B cell (primary cell): ENCODE measurements at regions not wholly inside any gene's neighbourhood (a gene's known extent, or its start where the extent isn't known, plus 50 kb on each side); places are given as distances from the start of the nearest gene placed in this dataset.

ENCODE experiments used
- ATAC-seq: fragments of 200-7000 bp; cut with Tn5 transposase; one replicate; pipeline ENCODE4 v1.10.0; 2021; ENCODE audit warnings: low read depth, mild to moderate bottlenecking, moderate number of reproducible peaks, moderate library complexity
- CTCF ChIA-PET: fragments of 350-600 bp; sonication (Branson Sonifier 250); formaldehyde crosslinking; loops from one replicate; lab custom pipeline; 2021; ENCODE audit warnings: antibody characterized with exemption, inconsistent platforms; lab: Charles Lee
- POLR2A ChIA-PET: fragments of 350-600 bp; sonication (Branson Sonifier 250); formaldehyde crosslinking; loops from one replicate; lab custom pipeline; 2021; ENCODE audit warnings: antibody characterized with exemption; lab: Charles Lee
- DNase-seq: peaks from one replicate; pipeline ENCODE4 v3.0.0; 2013
- H2AFZ ChIP-seq: 2 replicates; pipeline ENCODE4 v1.6.1; 2012; ENCODE audit warnings: mild to moderate bottlenecking, low read depth, low read length; ENCODE audit not compliant: insufficient read depth, poor library complexity, severe bottlenecking
- H3K27ac ChIP-seq, 2 donors: 1 replicate in 1 of 2; 2 replicates in 1 of 2; pipeline ENCODE4 v1.5.1; 2012 to 2013; ENCODE audit warnings: low read length in 2 of 2, mild to moderate bottlenecking in 2 of 2, moderate library complexity in 1 of 2
- H3K27me3 ChIP-seq, 4 experiments: fragments of 200-600 bp in 1 of 4; sonication (generic) in 1 of 4; replicated peaks in 1 of 4; 1 replicate in 2 of 4; 2 replicates in 2 of 4; pipeline versions ENCODE4 v1.6.1 to v1.7.0; 2013 to 2016; ENCODE audit warnings: low read length in 3 of 4, mild to moderate bottlenecking in 2 of 4, mixed read lengths in 1 of 4, moderate library complexity in 1 of 4; ENCODE audit not compliant: insufficient read depth in 4 of 4, control insufficient read depth in 3 of 4; ENCODE audit errors: control extremely low read depth in 1 of 4
- H3K36me3 ChIP-seq, 2 experiments: replicated peaks in 1 of 2; 1 replicate in 1 of 2; 2 replicates in 1 of 2; pipeline versions ENCODE4 v1.6.1 to v1.7.1; 2013; ENCODE audit warnings: low read length in 1 of 2; ENCODE audit not compliant: insufficient read depth in 2 of 2, control insufficient read depth in 1 of 2; ENCODE audit errors: control extremely low read depth in 1 of 2, extremely low read depth in 1 of 2
- H3K4me1 ChIP-seq, 2 donors: fragments of 200-600 bp in 1 of 2; sonication (generic) in 1 of 2; 1 replicate in 1 of 2; 2 replicates in 1 of 2; pipeline versions ENCODE4 v1.5.1 to v1.6.1; 2013 to 2017; ENCODE audit warnings: low read length in 2 of 2; ENCODE audit not compliant: control insufficient read depth in 2 of 2, insufficient read depth in 2 of 2
- H3K4me2 ChIP-seq: replicated peaks from 2 replicates; pipeline ENCODE3; 2012; ENCODE audit warnings: mild to moderate bottlenecking, low read depth, low read length; ENCODE audit not compliant: poor library complexity, severe bottlenecking
- H3K4me3 ChIP-seq, 5 experiments: fragments of 200-600 bp in 1 of 5; sonication (generic) in 1 of 5; 1 replicate in 3 of 5; 2 replicates in 2 of 5; pipeline versions ENCODE4 v1.5.1 to v1.7.0; 2011 to 2016; ENCODE audit warnings: low read length in 4 of 5, mild to moderate bottlenecking in 4 of 5, low read depth in 2 of 5, control low read depth in 1 of 5, moderate library complexity in 1 of 5; ENCODE audit not compliant: insufficient read depth in 1 of 5; ENCODE audit errors: control extremely low read depth in 1 of 5, extremely low read depth in 1 of 5
- H3K79me2 ChIP-seq: fragments of 200-600 bp; sonication (generic); one replicate; pipeline ENCODE4 v1.6.0; 2016; ENCODE audit warnings: low read length; ENCODE audit not compliant: control insufficient read depth, insufficient read depth
- H3K9ac ChIP-seq: fragments of 200-600 bp; sonication (generic); 2 replicates; pipeline ENCODE4 v1.6.1; 2017; ENCODE audit warnings: mild to moderate bottlenecking, low read length, moderate library complexity
- H3K9me3 ChIP-seq, 3 donors: one replicate each; pipeline versions ENCODE4 v1.6.1 to v1.7.1; 2013; ENCODE audit warnings: low read length in 2 of 3; ENCODE audit not compliant: control insufficient read depth in 2 of 3, insufficient read depth in 1 of 3; ENCODE audit errors: control extremely low read depth in 1 of 3
- H4K20me1 ChIP-seq: 2 replicates; pipeline ENCODE4 v1.6.0; 2012; ENCODE audit warnings: mild to moderate bottlenecking, low read length; ENCODE audit not compliant: insufficient read depth, control insufficient read depth, poor library complexity, severe bottlenecking
- H3K27ac Mint-ChIP-seq: one replicate; pipeline ENCODE4 v1.8.0; 2021; ENCODE audit warnings: mixed read lengths
- H3K27me3 Mint-ChIP-seq: one replicate; pipeline ENCODE4 v1.8.0; 2021; ENCODE audit warnings: mixed read lengths
- H3K4me1 Mint-ChIP-seq: one replicate; pipeline ENCODE4 v1.8.0; 2021; ENCODE audit warnings: mixed read lengths
- H3K4me3 Mint-ChIP-seq: one replicate; pipeline ENCODE4 v1.8.0; 2021; ENCODE audit warnings: mixed read lengths
- H3K9me3 Mint-ChIP-seq: one replicate; pipeline ENCODE4 v1.8.0; 2022; ENCODE audit warnings: mixed read lengths; ENCODE audit not compliant: insufficient read depth
- EZH2 ChIP-seq: IDR thresholded peaks from 2 replicates; pipeline ENCODE4 v1.6.1; 2012; ENCODE audit warnings: borderline replicate concordance, low read depth, mild to moderate bottlenecking, moderate library complexity, low read length; ENCODE audit not compliant: insufficient read depth, poor library complexity, severe bottlenecking
- WGBS: methylation state at CpG from one replicate; pipeline ENCODE4 v1.1.5; 2013; ENCODE audit warnings: missing lambda C conversion rate; ENCODE audit not compliant: insufficient coverage; 5-methylcytosine and 5-hydroxymethylcytosine counted together
- intact Hi-C: fragments of 100-400 bp; cut with micrococcal nuclease; formaldehyde crosslinking; loops from one replicate; pipeline ENCODE4 v1.10.0; 2022
- TF ChIP-seq, protein P1 (sequence below): fragments of 200-600 bp; IDR thresholded peaks from one replicate; pipeline ENCODE4 v1.8.0; 2022; ENCODE audit warnings: antibody characterized with exemption, mild to moderate bottlenecking

DNA sequence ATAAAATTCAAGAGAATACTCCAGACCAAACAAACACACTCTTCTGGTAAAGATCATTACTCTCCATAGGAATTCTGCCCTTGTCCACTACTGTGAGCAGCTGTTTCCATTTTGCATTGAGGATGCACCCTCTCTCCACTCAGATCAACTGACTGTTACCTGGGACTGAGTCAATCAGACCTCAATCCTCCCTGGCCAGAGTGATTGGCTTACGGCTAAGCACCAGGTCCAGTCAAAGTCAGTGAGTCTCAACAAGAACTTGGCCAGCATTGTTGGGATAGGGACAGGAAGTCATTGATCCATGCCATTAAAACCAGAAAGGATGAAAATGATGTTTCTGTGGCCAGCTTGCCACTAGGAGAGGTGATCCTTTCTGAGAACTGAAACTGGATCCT, 79.7 kb downstream of the WNT5A start:
- Histone ChIP-seq H3K4me3 (no peak overlapping the region), H3K4me2 (no peak overlapping the region), H4K20me1 (no peaks in the 10 kb centered on the region), H3K27ac (no peak overlapping the region), H3K4me1 (no peaks in the 10 kb centered on the region), H3K9me3 (peaks cover 0 to 12% (median 2%) of the 10 kb centered on the region in 3 donors), H3K36me3 (no peaks in the 10 kb centered on the region), H2AFZ (no peak overlapping the region), H3K9ac (no peak overlapping the region), H3K27me3 (no peaks in the 10 kb centered on the region), H3K79me2 (no peaks in the 10 kb centered on the region)
- WGBS = no CpG with 5 or more reads among the region's 1 CpG
- intact Hi-C loops = no loop called here
- no peak overlapping the region for H3K4me3 Mint-ChIP-seq
- POLR2A ChIA-PET = no interaction called here
- no peak overlapping the region for H3K27ac Mint-ChIP-seq
- H3K27me3 Mint-ChIP-seq = no peaks in the 10 kb centered on the region
- no peaks in the 10 kb centered on the region for H3K4me1 Mint-ChIP-seq
- TF ChIP-seq, protein P1, sequence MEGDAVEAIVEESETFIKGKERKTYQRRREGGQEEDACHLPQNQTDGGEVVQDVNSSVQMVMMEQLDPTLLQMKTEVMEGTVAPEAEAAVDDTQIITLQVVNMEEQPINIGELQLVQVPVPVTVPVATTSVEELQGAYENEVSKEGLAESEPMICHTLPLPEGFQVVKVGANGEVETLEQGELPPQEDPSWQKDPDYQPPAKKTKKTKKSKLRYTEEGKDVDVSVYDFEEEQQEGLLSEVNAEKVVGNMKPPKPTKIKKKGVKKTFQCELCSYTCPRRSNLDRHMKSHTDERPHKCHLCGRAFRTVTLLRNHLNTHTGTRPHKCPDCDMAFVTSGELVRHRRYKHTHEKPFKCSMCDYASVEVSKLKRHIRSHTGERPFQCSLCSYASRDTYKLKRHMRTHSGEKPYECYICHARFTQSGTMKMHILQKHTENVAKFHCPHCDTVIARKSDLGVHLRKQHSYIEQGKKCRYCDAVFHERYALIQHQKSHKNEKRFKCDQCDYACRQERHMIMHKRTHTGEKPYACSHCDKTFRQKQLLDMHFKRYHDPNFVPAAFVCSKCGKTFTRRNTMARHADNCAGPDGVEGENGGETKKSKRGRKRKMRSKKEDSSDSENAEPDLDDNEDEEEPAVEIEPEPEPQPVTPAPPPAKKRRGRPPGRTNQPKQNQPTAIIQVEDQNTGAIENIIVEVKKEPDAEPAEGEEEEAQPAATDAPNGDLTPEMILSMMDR = no peak
- no peak for TF ChIP-seq EZH2
- DNase-seq = no peak
- ATAC-seq = no peak
- CTCF ChIA-PET = no interaction called here
- peaks cover 3% of the 10 kb centered on the region for H3K9me3 Mint-ChIP-seq

DNA sequence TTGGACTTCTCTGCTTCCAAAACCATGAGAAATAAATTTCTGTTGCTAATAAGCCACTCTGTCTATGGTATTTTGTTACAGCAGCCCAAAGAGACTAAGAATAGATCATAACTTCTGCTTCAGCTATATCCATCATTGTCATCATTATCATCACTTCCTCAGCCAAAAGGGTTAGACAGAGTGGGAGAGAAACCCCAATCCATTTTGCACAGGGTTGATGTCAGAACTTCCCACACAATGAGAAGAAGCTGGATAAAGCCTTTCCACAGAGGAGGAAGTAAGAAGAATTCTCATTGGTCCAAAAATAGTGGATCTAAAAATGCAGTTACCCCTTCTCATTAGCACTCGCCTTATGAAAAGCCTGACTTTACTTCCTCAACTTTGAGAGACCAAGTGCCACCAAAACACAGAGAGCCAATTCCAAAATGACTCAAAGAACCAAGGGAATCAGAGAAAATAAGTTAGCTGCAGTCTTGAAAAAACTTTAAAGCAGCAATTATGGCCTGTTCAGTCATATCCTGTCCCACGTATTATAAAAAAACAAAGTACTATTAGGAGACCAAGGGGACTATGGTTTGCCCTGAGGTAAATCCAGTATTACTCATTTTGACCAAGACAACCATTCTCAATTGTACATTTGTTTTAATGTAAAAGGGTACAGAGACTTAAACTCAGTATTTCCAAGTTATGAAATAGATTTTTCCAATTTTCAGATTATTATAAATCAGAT, 80.2 kb downstream of the WNT5A start:
- H3K4me3 ChIP-seq = no peak overlapping the region
- no peaks in the 10 kb centered on the region for H3K79me2 ChIP-seq
- intact Hi-C loops = no loop called here
- H3K9me3 ChIP-seq = peaks cover 0 to 12% (median 2%) of the 10 kb centered on the region in 3 donors
- H3K4me3 Mint-ChIP-seq = no peak overlapping the region
- H3K9me3 Mint-ChIP-seq = peaks cover 3% of the 10 kb centered on the region
- H3K36me3 ChIP-seq = no peaks in the 10 kb centered on the region
- H3K4me2 ChIP-seq = no peak overlapping the region
- H3K27me3 Mint-ChIP-seq = no peaks in the 10 kb centered on the region
- H3K27me3 ChIP-seq = no peaks in the 10 kb centered on the region
- H3K4me1 Mint-ChIP-seq = no peaks in the 10 kb centered on the region
- H3K4me1 ChIP-seq = no peaks in the 10 kb centered on the region
- CTCF ChIA-PET = no interaction called here
- H3K9ac ChIP-seq = no peak overlapping the region
- WGBS = no CpG with 5 or more reads among the region's 2 CpGs
- no peak overlapping the region for H2AFZ ChIP-seq
- TF ChIP-seq, protein P1 = no peak
- TF ChIP-seq EZH2 = no peak
- DNase-seq (no peak), ATAC-seq (no peak)
- no peak overlapping the region for H3K27ac Mint-ChIP-seq
- H4K20me1 ChIP-seq = no peaks in the 10 kb centered on the region
- no peak overlapping the region for H3K27ac ChIP-seq
- POLR2A ChIA-PET = no interaction called here
